ENCODE measurements at regions not wholly inside any gene's neighbourhood (a gene's known extent, or its start where the extent isn't known, plus 50 kb on each side); places are given as distances from the start of the nearest gene placed in this dataset.
"Not testable (repeated sequence)": the region's sequence is repeated elsewhere in the genome, so short reads cannot be mapped to it uniquely, and the experiment has no call there.

DNA sequence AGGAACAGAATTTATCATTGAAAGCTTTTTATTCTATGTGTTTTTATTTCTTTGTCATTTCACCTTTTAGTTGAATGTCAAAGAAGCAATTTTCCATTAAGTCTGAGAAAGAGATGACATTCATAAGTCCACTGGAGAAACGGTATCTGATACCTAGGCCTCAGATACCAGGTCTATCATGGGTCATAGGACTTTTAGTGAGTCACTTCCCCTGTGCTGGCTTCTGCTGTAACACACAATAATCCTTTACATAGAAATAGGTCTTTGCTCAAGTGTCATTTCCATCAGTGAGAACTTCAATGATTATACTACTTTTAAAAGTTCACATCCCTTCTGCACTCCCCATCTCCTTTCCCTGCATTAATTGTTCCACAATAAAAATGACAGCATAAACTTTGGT, 125.5 kb upstream of the ARMCX2 start:
- DNase-seq (ENCODE audit: extremely low spot score, unreplicated experiment): no peak
- H3K4me3 Mint-ChIP-seq: no peak overlapping the region
- TF ChIP-seq, protein P1, sequence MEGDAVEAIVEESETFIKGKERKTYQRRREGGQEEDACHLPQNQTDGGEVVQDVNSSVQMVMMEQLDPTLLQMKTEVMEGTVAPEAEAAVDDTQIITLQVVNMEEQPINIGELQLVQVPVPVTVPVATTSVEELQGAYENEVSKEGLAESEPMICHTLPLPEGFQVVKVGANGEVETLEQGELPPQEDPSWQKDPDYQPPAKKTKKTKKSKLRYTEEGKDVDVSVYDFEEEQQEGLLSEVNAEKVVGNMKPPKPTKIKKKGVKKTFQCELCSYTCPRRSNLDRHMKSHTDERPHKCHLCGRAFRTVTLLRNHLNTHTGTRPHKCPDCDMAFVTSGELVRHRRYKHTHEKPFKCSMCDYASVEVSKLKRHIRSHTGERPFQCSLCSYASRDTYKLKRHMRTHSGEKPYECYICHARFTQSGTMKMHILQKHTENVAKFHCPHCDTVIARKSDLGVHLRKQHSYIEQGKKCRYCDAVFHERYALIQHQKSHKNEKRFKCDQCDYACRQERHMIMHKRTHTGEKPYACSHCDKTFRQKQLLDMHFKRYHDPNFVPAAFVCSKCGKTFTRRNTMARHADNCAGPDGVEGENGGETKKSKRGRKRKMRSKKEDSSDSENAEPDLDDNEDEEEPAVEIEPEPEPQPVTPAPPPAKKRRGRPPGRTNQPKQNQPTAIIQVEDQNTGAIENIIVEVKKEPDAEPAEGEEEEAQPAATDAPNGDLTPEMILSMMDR (conservative IDR thresholded peaks at IDR 0.05): no peak
- H3K27ac Mint-ChIP-seq: no peak overlapping the region
- no peaks in the 10 kb centered on the region for H3K9me3 Mint-ChIP-seq
- no peaks in the 10 kb centered on the region for H3K27me3 Mint-ChIP-seq
- H3K4me1 Mint-ChIP-seq (ENCODE audit: unreplicated experiment): no peaks in the 10 kb centered on the region
- H3K36me3 Mint-ChIP-seq: no peaks in the 10 kb centered on the region

DNA sequence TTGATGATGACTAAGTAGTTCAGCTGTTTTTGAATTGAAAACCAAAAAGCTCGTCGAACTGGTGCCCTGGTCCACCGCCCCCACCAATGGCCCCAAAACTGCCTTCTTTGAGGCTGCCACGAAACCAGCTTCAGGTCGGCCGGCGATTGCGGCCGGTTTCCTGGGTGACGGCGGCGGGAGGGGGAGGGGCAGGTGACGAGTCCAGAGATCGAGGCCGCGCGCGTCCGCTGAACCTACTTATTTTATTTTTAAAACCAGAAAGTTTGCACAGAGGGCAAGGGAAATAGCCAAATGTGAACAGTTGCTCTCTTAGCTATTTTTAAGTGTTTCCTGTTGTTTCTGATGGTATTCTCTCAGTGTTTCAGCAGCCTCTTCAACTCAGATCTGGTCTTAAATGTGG, 120.8 kb upstream of the ARMCX2 start:
- H3K4me3 Mint-ChIP-seq; H3K4me1 Mint-ChIP-seq (ENCODE audit: unreplicated experiment); H3K27ac Mint-ChIP-seq; H3K36me3 Mint-ChIP-seq; DNase-seq (ENCODE audit: extremely low spot score, unreplicated experiment); H3K9me3 Mint-ChIP-seq; H3K27me3 Mint-ChIP-seq: not testable (repeated sequence)

DNA sequence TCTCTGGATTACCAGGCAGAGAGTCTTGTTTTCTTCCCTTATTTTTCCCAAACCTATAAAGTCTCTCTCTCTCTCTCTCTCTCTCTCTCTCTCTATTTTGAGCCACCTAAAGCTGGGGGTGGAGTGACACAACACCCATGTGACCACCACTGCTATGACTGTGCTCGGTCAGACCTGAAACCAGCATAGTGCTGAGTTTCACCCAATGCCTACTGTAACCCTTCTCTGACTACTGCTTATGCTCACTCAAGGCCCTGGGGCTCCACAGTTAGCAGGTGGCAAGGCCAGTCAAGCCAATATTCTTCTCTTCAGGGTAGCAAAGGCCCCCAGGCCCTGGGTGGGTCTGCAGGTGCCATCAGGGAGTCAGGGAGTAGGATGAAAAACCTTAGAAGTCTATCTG, 114.7 kb upstream of the ARMCX2 start:
- H3K4me1 Mint-ChIP-seq (ENCODE audit: unreplicated experiment): no peaks in the 10 kb centered on the region
- no peaks in the 10 kb centered on the region for H3K36me3 Mint-ChIP-seq
- H3K27me3 Mint-ChIP-seq: no peaks in the 10 kb centered on the region
- no peak for DNase-seq (ENCODE audit: extremely low spot score, unreplicated experiment)
- no peaks in the 10 kb centered on the region for H3K9me3 Mint-ChIP-seq
- TF ChIP-seq, protein P1 (conservative IDR thresholded peaks at IDR 0.05): no peak
- H3K4me3 Mint-ChIP-seq: no peak overlapping the region
- no peak overlapping the region for H3K27ac Mint-ChIP-seq

DNA sequence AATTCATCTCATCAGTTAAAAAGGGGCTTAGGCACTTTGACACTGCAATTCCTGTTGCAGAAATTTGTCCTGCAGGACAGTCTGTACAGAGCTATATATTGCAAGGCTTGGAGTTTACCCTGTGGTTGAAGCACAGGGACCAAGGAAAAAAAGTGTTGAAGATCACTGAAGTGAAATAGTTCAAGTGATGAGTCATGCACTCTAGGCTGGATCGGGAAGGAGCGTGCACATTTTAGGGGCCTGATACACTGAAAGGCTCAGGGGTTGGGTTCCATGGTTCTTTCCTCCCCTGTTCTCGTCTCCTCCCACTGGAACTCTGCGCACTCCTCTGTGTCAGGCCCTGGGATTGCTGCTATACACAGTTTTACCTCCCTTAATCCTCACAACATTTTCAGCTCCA, 104.9 kb upstream of the ARMCX2 start:
- H3K27me3 Mint-ChIP-seq: peaks cover 3% of the 10 kb centered on the region
- H3K4me3 Mint-ChIP-seq: no peak overlapping the region
- no peak for DNase-seq (ENCODE audit: extremely low spot score, unreplicated experiment)
- no peaks in the 10 kb centered on the region for H3K9me3 Mint-ChIP-seq
- no peak overlapping the region for H3K27ac Mint-ChIP-seq
- H3K36me3 Mint-ChIP-seq: no peaks in the 10 kb centered on the region
- TF ChIP-seq, protein P1 (conservative IDR thresholded peaks at IDR 0.05): no peak
- H3K4me1 Mint-ChIP-seq (ENCODE audit: unreplicated experiment): no peaks in the 10 kb centered on the region

DNA sequence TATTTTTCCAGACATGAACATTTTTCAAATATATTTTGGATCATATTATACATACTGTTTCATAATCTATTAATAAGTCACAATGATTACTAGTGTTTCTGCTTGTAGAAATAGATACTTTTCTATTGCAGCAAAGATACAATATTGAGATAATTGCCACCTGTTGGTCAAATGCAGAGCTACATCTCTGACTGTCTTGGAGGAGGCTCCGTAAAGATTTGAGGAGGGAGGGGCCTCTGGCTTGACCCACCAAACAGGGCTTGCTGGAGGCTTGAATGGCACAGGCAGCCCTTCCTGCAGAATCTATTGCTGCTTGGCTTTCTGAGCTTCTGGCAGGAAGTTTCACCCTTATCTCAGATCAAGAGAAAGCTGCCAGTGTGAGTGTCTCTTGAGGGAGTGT, 99.3 kb upstream of the ARMCX2 start:
- Mint-ChIP-seq H3K27ac (no peak overlapping the region), H3K4me3 (no peak overlapping the region), H3K36me3 (no peaks in the 10 kb centered on the region), H3K27me3 (peaks cover 14% of the 10 kb centered on the region), H3K9me3 (no peaks in the 10 kb centered on the region), H3K4me1 (ENCODE audit: unreplicated experiment) (no peaks in the 10 kb centered on the region)
- TF ChIP-seq, protein P1 (conservative IDR thresholded peaks at IDR 0.05): peak; percentile 68
- DNase-seq (ENCODE audit: extremely low spot score, unreplicated experiment): no peak

DNA sequence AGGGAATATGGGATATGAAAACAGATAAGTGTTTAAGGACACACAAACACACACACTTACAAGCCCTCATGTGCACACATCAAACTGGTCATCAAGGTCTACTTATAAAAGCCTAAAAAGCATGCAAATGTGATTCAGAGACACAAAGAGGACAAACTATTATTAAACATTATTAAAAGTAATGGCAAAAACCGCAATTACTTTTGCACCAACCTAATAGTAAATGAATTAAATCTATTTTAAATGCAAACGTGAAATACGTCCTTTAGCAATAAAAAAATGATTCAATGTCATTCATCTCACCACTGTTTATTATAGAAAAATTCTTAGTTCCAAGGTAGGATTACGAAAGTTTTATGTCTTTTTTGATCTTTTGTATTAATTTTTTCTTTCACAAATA, 91.1 kb upstream of the ARMCX2 start:
- Mint-ChIP-seq H3K9me3 (no peaks in the 10 kb centered on the region), H3K36me3 (no peaks in the 10 kb centered on the region), H3K4me1 (ENCODE audit: unreplicated experiment) (no peaks in the 10 kb centered on the region), H3K4me3 (no peak overlapping the region), H3K27ac (no peak overlapping the region), H3K27me3 (peaks cover 7% of the 10 kb centered on the region)
- no peak for DNase-seq (ENCODE audit: extremely low spot score, unreplicated experiment)
- TF ChIP-seq, protein P1 (conservative IDR thresholded peaks at IDR 0.05): no peak

Data from type B pancreatic cell (in vitro differentiated cells).